ENCODE measurements at regions not wholly inside any gene's neighbourhood (a gene's known extent, or its start where the extent isn't known, plus 50 kb on each side); places are given as distances from the start of the nearest gene placed in this dataset.
A peak's percentile ranks its signal among the peaks of the same experiment; 100 is the strongest.

GRCh38 chr3:42012935-42013690 lies 51.2 kb upstream of the ULK4 start:
- DNase-seq: peak; percentile 78

DNA sequence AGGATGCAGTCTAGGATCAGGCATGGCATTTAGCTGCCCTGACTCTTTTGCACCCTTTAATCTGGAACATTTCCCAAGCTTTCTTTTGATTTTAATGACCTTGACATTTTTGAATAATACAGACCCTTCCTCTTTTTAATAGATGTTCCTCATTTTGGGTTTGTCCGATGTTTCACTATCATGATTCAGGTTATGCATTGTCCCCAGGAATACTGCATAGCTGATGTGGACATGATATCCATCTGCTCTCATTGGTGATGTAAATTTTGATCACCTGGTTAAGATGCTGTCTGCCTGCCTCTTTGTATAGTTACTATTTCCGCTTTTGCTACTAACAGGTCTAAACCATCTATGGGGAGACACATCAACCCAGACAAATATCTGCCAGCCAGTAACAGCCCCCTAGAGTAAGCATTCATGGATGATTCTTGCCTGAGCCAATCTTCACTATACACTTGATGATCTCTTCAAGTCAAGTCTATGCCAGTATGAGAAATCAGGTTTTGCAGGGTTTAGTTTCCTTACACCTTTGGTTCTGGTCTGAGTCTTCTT lies 50.6 kb upstream of the ULK4 start:
- no peak for DNase-seq

All from activated CD4-positive, alpha-beta T cell treated with anti-CD3 and anti-CD28 coated beads for 48 hours (primary cell).